Progenitor cell of endocrine pancreas (in vitro differentiated cells): ENCODE measurements at regions not wholly inside any gene's neighbourhood (a gene's known extent, or its start where the extent isn't known, plus 50 kb on each side); places are given as distances from the start of the nearest gene placed in this dataset.

ENCODE experiments used
- DNase-seq: peaks from one replicate; pipeline ENCODE4 v3.0.0; 2021; ENCODE audit warnings: low spot score; ENCODE audit not compliant: unreplicated experiment
- H3K27ac Mint-ChIP-seq: 2 replicates; pipeline ENCODE4 v1.8.0; 2021; ENCODE audit warnings: mild to moderate bottlenecking, moderate library complexity, mixed read lengths
- H3K27me3 Mint-ChIP-seq: 2 replicates; pipeline ENCODE4 v1.8.0; 2021; ENCODE audit warnings: mixed read lengths
- H3K36me3 Mint-ChIP-seq: 2 replicates; pipeline ENCODE4 v1.8.0; 2022; ENCODE audit warnings: mixed read lengths; ENCODE audit not compliant: insufficient read depth
- H3K4me1 Mint-ChIP-seq: 2 replicates; pipeline ENCODE4 v1.8.0; 2021; ENCODE audit warnings: low read depth, mixed read lengths
- H3K4me3 Mint-ChIP-seq: 2 replicates; pipeline ENCODE4 v1.8.0; 2021; ENCODE audit warnings: low read depth, mild to moderate bottlenecking, moderate library complexity, mixed read lengths
- H3K9me3 Mint-ChIP-seq: 2 replicates; pipeline ENCODE4 v1.8.0; 2021; ENCODE audit warnings: low read depth, mixed read lengths
- TF ChIP-seq, protein P1 (sequence below): fragments of 200-600 bp; sonication (generic); IDR thresholded peaks from one replicate; pipeline ENCODE4 v1.5.0; 2021; ENCODE audit warnings: antibody characterized with exemption, mild to moderate bottlenecking; ENCODE audit not compliant: unreplicated experiment

DNA sequence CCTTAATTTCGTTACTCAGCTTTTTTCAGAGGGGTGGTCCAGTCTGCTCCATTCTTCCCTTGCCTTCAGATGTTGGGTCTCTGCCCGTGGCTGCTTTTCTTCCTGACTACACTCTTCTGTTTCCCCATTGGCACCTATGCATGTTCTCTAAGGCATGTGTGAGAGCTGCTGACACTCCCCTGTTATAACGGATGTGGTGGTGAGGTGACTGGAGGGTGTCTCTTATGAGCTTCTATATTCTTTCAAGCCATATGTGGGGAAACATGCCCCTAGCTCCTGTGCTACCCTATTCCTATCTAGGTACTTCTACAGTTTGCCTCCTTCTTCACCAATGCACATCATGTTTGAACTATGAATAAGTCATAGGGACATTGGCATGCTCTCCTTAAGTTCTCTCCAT lies 643.2 kb downstream of the RPL10L start:
- H3K4me1 Mint-ChIP-seq = no peaks in the 10 kb centered on the region
- H3K4me3 Mint-ChIP-seq = no peak overlapping the region
- DNase-seq = no peak
- H3K27me3 Mint-ChIP-seq = no peaks in the 10 kb centered on the region
- TF ChIP-seq, protein P1, sequence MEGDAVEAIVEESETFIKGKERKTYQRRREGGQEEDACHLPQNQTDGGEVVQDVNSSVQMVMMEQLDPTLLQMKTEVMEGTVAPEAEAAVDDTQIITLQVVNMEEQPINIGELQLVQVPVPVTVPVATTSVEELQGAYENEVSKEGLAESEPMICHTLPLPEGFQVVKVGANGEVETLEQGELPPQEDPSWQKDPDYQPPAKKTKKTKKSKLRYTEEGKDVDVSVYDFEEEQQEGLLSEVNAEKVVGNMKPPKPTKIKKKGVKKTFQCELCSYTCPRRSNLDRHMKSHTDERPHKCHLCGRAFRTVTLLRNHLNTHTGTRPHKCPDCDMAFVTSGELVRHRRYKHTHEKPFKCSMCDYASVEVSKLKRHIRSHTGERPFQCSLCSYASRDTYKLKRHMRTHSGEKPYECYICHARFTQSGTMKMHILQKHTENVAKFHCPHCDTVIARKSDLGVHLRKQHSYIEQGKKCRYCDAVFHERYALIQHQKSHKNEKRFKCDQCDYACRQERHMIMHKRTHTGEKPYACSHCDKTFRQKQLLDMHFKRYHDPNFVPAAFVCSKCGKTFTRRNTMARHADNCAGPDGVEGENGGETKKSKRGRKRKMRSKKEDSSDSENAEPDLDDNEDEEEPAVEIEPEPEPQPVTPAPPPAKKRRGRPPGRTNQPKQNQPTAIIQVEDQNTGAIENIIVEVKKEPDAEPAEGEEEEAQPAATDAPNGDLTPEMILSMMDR = no peak
- no peak overlapping the region for H3K27ac Mint-ChIP-seq
- H3K9me3 Mint-ChIP-seq = peaks cover 14% of the 10 kb centered on the region
- no peaks in the 10 kb centered on the region for H3K36me3 Mint-ChIP-seq

GRCh38 chr14:45998554-45998953 lies 653.0 kb downstream of the RPL10L start:
- Mint-ChIP-seq H3K4me3 (no peak overlapping the region), H3K9me3 (peaks cover 4% of the 10 kb centered on the region), H3K36me3 (no peaks in the 10 kb centered on the region), H3K27me3 (no peaks in the 10 kb centered on the region), H3K27ac (no peak overlapping the region), H3K4me1 (no peaks in the 10 kb centered on the region)
- no peak for DNase-seq
- TF ChIP-seq, protein P1 = no peak

GRCh38 chr14:45990252-45990651 lies 661.3 kb downstream of the RPL10L start:
- TF ChIP-seq, protein P1 = peak; percentile 48
- Mint-ChIP-seq H3K27me3 (no peaks in the 10 kb centered on the region), H3K4me3 (no peak overlapping the region), H3K9me3 (no peaks in the 10 kb centered on the region), H3K36me3 (no peaks in the 10 kb centered on the region), H3K27ac (no peak overlapping the region), H3K4me1 (no peaks in the 10 kb centered on the region)
- DNase-seq = no peak

GRCh38 chr14:45976001-45976400 lies 675.6 kb downstream of the RPL10L start:
- no peaks in the 10 kb centered on the region for H3K36me3 Mint-ChIP-seq
- no peaks in the 10 kb centered on the region for H3K4me1 Mint-ChIP-seq
- no peak overlapping the region for H3K4me3 Mint-ChIP-seq
- H3K9me3 Mint-ChIP-seq = no peaks in the 10 kb centered on the region
- H3K27me3 Mint-ChIP-seq = no peaks in the 10 kb centered on the region
- no peak for DNase-seq
- H3K27ac Mint-ChIP-seq = no peak overlapping the region
- TF ChIP-seq, protein P1 = no peak

- Mint-ChIP-seq H3K27ac (no peak overlapping the region), H3K4me1 (no peaks in the 10 kb centered on the region), H3K4me3 (no peak overlapping the region), H3K36me3 (no peaks in the 10 kb centered on the region), H3K9me3 (no peaks in the 10 kb centered on the region), H3K27me3 (no peaks in the 10 kb centered on the region)
- TF ChIP-seq, protein P1 = no peak
- DNase-seq = no peak
Observed at GRCh38 chr14:45972416-45972815, 679.2 kb downstream of the RPL10L start.
